ENCODE measurements at regions not wholly inside any gene's neighbourhood (a gene's known extent, or its start where the extent isn't known, plus 50 kb on each side); places are given as distances from the start of the nearest gene placed in this dataset.

DNA sequence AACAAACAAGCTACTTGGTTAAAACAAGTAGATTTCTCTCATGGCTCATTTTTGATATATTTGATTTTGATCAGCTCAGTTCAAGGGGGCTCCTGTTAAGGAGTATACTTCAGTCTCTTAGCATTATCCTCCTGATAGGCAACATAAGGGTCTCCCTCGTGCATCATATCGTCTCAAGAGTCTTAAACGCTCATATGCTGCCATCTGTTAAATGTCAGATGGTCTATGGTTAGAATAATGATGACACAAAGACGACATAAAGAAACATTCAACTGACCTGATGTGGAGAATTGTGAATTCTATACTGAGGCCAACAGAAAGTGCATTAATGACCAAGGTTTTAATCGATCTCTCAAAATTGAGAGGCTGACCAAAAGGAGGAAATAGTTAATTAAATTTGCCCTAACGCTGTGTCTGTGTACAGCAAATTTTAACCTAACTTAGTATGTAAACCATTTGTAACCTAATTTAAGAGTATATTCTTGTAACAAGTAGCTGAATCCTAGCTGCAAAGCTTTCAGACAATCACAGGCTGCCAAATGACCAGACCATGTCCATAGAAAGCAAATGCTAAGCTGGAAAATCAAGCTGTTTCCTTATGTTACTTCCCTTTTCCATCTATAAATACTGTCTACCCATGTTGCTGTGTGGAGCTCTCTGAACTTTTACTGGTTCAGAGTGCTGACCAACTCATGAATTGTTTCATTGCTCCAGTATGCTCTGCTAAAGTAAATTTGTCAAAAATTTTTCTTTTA, 1688.5 kb downstream of the GRIK2 start:
- no peak overlapping the region for H2AFZ ChIP-seq (ENCODE audit: low read depth, low read length, severe bottlenecking)
- no peaks in the 10 kb centered on the region for H3K9me3 ChIP-seq (ENCODE audit: insufficient read depth, low read length)
- no peak overlapping the region for H3K9ac ChIP-seq (ENCODE audit: low read length)
- no peak overlapping the region for H3K4me3 ChIP-seq (ENCODE audit: insufficient read depth, low read length, poor library complexity, severe bottlenecking)
- 0 out of 2 replicates have a peak, but pooled peaks cover 4% of the 10 kb centered on the region for H3K9me2 ChIP-seq (replicated peaks; ENCODE audit: insufficient read depth, low read length)
- no peaks in the 10 kb centered on the region for H3K27me3 ChIP-seq (ENCODE audit: low read length)
- no peak overlapping the region for H3K27ac ChIP-seq (ENCODE audit: low read depth, low read length)
- H3K36me3 ChIP-seq (ENCODE audit: low read length), result no peaks in the 10 kb centered on the region
- TF ChIP-seq EZH2phosphoT487 (conservative IDR thresholded peaks at IDR 0.05; ENCODE audit: low read length), result no peak
- TF ChIP-seq, protein P1, sequence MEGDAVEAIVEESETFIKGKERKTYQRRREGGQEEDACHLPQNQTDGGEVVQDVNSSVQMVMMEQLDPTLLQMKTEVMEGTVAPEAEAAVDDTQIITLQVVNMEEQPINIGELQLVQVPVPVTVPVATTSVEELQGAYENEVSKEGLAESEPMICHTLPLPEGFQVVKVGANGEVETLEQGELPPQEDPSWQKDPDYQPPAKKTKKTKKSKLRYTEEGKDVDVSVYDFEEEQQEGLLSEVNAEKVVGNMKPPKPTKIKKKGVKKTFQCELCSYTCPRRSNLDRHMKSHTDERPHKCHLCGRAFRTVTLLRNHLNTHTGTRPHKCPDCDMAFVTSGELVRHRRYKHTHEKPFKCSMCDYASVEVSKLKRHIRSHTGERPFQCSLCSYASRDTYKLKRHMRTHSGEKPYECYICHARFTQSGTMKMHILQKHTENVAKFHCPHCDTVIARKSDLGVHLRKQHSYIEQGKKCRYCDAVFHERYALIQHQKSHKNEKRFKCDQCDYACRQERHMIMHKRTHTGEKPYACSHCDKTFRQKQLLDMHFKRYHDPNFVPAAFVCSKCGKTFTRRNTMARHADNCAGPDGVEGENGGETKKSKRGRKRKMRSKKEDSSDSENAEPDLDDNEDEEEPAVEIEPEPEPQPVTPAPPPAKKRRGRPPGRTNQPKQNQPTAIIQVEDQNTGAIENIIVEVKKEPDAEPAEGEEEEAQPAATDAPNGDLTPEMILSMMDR (IDR thresholded peaks at IDR 0.05; ENCODE audit: insufficient read depth, low read length, poor library complexity, severe bottlenecking), result no peak
- H3K4me2 ChIP-seq (ENCODE audit: low read depth, low read length, poor library complexity, severe bottlenecking), result no peak overlapping the region
- H3F3A ChIP-seq (ENCODE audit: insufficient read depth), result no peaks in the 10 kb centered on the region
- H3K79me2 ChIP-seq (ENCODE audit: insufficient read depth, low read length), result no peaks in the 10 kb centered on the region
- H4K20me1 ChIP-seq (ENCODE audit: low read depth, low read length), result no peaks in the 10 kb centered on the region

DNA sequence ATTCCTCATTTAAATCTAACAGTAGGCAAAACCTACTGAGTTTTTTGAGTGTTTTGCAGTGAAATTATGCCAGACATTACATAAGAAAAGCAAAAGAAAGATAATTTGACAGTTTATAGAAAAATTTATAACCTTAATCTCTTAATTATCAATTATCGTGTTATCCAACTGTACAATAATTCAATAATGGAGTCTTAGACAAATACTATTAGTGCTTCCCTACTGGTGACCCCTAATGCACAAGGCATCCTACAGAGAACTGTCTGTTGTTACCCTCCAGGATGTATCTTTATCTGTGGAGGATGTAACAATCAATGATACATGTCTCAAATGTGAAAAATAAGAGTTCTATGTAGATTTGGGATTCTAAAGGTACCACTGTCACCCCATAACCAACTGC, 1687.6 kb downstream of the GRIK2 start:
- Histone ChIP-seq H3K9me3 (ENCODE audit: insufficient read depth, low read length) (no peaks in the 10 kb centered on the region), H3F3A (ENCODE audit: insufficient read depth) (no peaks in the 10 kb centered on the region), H4K20me1 (ENCODE audit: low read depth, low read length) (no peaks in the 10 kb centered on the region), H3K4me3 (ENCODE audit: insufficient read depth, low read length, poor library complexity, severe bottlenecking) (no peak overlapping the region), H3K4me2 (ENCODE audit: low read depth, low read length, poor library complexity, severe bottlenecking) (no peak overlapping the region), H3K36me3 (ENCODE audit: low read length) (no peaks in the 10 kb centered on the region), H3K9ac (ENCODE audit: low read length) (no peak overlapping the region), H3K27ac (ENCODE audit: low read depth, low read length) (no peak overlapping the region), H3K79me2 (ENCODE audit: insufficient read depth, low read length) (no peaks in the 10 kb centered on the region), H3K27me3 (ENCODE audit: low read length) (no peaks in the 10 kb centered on the region), H3K9me2 (replicated peaks; ENCODE audit: insufficient read depth, low read length) (0 out of 2 replicates have a peak, but pooled peaks cover 4% of the 10 kb centered on the region), H2AFZ (ENCODE audit: low read depth, low read length, severe bottlenecking) (no peak overlapping the region)
- TF ChIP-seq, protein P1 (IDR thresholded peaks at IDR 0.05; ENCODE audit: insufficient read depth, low read length, poor library complexity, severe bottlenecking), result no peak

GRCh38 chr6:103080497-103080896, 1687.0 kb downstream of the GRIK2 start:
- H3K36me3 ChIP-seq (ENCODE audit: low read length), result no peaks in the 10 kb centered on the region
- no peak overlapping the region for H3K4me2 ChIP-seq (ENCODE audit: low read depth, low read length, poor library complexity, severe bottlenecking)
- no peak overlapping the region for H3K27ac ChIP-seq (ENCODE audit: low read depth, low read length)
- no peaks in the 10 kb centered on the region for H3F3A ChIP-seq (ENCODE audit: insufficient read depth)
- H3K9ac ChIP-seq (ENCODE audit: low read length), result no peak overlapping the region
- H3K9me3 ChIP-seq (ENCODE audit: insufficient read depth, low read length), result no peaks in the 10 kb centered on the region
- H3K27me3 ChIP-seq (ENCODE audit: low read length), result no peaks in the 10 kb centered on the region
- TF ChIP-seq, protein P1 (IDR thresholded peaks at IDR 0.05; ENCODE audit: insufficient read depth, low read length, poor library complexity, severe bottlenecking), result no peak
- TF ChIP-seq EZH2phosphoT487 (conservative IDR thresholded peaks at IDR 0.05; ENCODE audit: low read length), result no peak
- H2AFZ ChIP-seq (ENCODE audit: low read depth, low read length, severe bottlenecking), result no peak overlapping the region
- H3K9me2 ChIP-seq (replicated peaks; ENCODE audit: insufficient read depth, low read length), result 0 out of 2 replicates have a peak, but pooled peaks cover 4% of the 10 kb centered on the region
- H3K4me3 ChIP-seq (ENCODE audit: insufficient read depth, low read length, poor library complexity, severe bottlenecking), result no peak overlapping the region
- no peaks in the 10 kb centered on the region for H3K79me2 ChIP-seq (ENCODE audit: insufficient read depth, low read length)
- H4K20me1 ChIP-seq (ENCODE audit: low read depth, low read length), result no peaks in the 10 kb centered on the region
